OCI-LY3 (cell line): ENCODE measurements at regions not wholly inside any gene's neighbourhood (a gene's known extent, or its start where the extent isn't known, plus 50 kb on each side); places are given as distances from the start of the nearest gene placed in this dataset.

ENCODE experiments used
- EZH2phosphoT487 ChIP-seq: fragments of 200-600 bp; shearing (Covaris generic); IDR thresholded peaks from 2 replicates; pipeline ENCODE4 v1.6.1; 2018; ENCODE audit warnings: antibody characterized with exemption, mixed run types, low read depth
- TF ChIP-seq, protein P1 (sequence below): fragments of 200-600, 300-600 bp; sonication (generic); IDR thresholded peaks from 2 replicates; pipeline ENCODE4 v1.5.1; 2014; ENCODE audit warnings: antibody characterized with exemption, low read length, low read depth

DNA sequence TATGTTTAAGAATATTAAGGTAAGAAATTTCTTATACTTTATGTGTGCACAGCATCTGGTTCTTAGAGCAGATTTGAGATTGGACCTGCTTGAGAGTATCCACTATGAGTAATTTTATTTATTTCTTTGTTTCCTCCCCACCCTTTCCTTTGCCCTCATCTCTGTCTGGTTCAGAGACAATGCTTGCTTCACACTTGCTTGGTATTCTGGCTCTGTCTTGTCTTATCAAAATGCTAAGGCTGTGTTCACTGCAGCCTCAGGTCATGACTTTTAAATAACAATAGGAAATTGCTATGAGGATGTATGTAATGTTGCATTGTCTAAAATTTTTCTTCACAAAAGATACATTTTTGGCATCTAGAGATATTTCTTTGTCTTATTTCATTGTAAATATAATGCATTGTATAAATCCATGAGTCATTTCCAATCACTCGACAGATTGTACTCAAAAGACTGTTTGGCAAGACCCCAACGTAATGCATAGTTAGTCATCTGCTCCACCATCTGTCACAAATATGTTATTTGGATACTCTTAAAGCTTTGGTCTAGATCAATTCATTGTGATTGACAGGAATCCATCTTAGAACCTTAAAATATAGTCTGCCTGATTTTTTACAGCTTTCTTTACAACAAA lies 395.7 kb downstream of the AASDHPPT start:
- TF ChIP-seq, protein P1, sequence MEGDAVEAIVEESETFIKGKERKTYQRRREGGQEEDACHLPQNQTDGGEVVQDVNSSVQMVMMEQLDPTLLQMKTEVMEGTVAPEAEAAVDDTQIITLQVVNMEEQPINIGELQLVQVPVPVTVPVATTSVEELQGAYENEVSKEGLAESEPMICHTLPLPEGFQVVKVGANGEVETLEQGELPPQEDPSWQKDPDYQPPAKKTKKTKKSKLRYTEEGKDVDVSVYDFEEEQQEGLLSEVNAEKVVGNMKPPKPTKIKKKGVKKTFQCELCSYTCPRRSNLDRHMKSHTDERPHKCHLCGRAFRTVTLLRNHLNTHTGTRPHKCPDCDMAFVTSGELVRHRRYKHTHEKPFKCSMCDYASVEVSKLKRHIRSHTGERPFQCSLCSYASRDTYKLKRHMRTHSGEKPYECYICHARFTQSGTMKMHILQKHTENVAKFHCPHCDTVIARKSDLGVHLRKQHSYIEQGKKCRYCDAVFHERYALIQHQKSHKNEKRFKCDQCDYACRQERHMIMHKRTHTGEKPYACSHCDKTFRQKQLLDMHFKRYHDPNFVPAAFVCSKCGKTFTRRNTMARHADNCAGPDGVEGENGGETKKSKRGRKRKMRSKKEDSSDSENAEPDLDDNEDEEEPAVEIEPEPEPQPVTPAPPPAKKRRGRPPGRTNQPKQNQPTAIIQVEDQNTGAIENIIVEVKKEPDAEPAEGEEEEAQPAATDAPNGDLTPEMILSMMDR = no peak
- no peak for TF ChIP-seq EZH2phosphoT487
